Uterus (tissue), 2 donors: ENCODE measurements at regions not wholly inside any gene's neighbourhood (a gene's known extent, or its start where the extent isn't known, plus 50 kb on each side); places are given as distances from the start of the nearest gene placed in this dataset.
"Not testable (repeated sequence)": the region's sequence is repeated elsewhere in the genome, so short reads cannot be mapped to it uniquely, and the experiment has no call there.

Experiments
- CTCF ChIP-seq, 4 experiments: fragments of 200-600 bp in 2 of 4; fragments of 450-650 bp in 2 of 4; sonication (generic) in 2 of 4; IDR thresholded peaks; one replicate each; pipeline ENCODE4 v1.5.1; 2016 to 2019; ENCODE audit warnings: antibody characterized with exemption in 4 of 4, mild to moderate bottlenecking in 2 of 4, moderate library complexity in 1 of 4
- POLR2A ChIP-seq, 2 donors: fragments of 450-650 bp; IDR thresholded peaks; one replicate each; pipeline ENCODE4 v1.6.1; 2016; ENCODE audit warnings: antibody characterized with exemption in 2 of 2, mild to moderate bottlenecking in 1 of 2, moderate library complexity in 1 of 2

DNA sequence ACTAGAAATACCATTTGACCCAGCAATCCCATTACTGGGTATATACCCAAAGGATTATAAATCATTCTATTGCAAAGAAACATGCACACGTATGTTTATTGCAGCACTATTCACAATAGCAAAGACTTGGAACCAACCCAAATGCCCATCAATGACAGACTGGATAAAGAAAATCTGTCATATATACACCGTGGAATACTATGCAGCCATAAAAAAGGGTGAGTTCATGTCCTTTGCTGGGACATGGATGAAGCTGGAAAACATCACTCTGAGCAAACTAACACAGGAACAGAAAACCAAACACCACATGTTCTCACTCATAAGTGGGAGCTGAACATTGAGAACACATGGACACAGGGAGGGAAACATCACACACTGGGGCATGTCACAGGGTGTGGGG is 180.7 kb upstream of the IRX4 start:
- TF ChIP-seq CTCF, POLR2A (IDR thresholded peaks at IDR 0.05): not testable (repeated sequence)
